Inflammatory macrophage treated with lipopolysaccharide for 4 hours (primary cell): ENCODE measurements at regions not wholly inside any gene's neighbourhood (a gene's known extent, or its start where the extent isn't known, plus 50 kb on each side); places are given as distances from the start of the nearest gene placed in this dataset.

ENCODE experiments used
- DNase-seq: peaks from one replicate; pipeline ENCODE4 v3.0.0-alpha.2; 2020

DNA sequence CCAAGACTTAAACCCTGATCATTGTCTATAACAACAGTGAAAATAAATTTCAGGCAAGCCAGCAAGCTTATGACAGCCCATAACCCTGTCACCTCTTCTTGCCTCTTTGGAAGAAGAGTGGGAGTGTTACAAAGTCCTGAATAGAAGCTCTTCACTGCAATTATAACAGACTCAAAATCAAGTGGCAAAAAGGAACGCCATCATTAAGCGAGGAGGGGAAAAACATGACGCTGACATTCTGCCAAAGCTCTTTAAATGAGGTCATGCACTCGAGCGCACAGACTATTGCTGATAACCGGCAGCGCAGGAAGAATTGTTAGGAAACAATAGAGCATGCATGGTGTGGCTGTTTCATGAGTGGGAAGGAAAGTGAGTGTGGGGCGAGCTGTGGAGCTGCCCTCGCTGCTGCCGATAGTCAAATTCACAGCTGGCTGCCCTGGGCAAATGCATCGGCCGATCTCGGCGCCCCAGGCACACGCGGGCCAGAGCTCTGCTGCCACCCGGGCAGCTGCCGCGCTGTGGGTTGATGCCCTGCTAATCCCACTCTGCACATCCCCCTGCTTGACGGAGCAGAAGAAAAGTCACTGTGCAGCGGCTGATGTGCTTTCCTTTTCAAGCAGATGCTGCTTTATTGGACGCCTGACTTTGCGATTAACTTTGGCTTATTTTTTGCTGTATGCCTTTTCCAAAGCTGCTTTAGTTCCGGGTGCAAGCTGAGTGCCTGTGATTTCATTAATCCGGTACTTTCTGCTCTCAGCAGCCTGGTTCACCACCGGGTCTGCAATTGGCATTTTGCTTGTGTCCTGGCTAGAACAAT lies 102.4 kb upstream of the ST6GALNAC5 start:
- no peak for DNase-seq

GRCh38 chr1:76766381-76766780 lies 100.9 kb upstream of the ST6GALNAC5 start:
- DNase-seq, result no peak

DNA sequence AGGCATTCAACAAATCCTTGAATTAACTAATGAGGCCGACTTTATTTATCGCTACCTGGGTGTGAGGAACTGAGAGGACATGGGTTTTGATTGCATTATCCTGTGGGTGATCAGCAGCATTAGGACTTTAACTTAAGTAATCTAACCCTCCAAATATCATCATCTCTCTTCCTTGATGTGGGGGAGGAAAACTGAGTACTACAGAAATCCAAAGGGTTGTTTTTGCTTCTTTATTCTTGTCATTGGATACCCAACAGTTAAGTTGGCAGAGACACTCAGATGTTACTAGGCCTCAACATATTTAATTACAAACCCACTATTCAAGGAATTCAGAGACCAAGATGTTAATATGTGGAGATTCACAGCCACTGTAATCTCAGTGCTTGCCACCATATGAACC lies 97.4 kb upstream of the ST6GALNAC5 start:
- DNase-seq, result no peak

DNA sequence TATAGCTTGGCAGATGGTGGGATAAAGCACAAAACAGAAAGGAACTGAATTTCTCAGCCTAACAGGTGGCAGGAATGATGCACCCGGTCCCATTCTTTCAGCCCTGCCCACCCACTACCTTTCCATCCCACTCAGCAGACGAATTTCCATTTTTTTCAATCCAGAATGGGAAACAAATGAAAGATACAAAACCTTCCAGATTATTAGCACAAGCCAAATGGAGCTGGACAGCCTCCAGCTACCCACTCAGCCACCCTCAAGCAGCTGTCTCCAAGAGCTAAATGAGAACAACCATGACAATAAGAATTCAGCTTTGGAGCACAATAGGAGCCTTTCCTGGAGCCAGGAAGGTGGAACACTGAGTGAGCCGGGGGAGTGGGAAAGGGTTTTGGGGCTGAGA lies 96.3 kb upstream of the ST6GALNAC5 start:
- no peak for DNase-seq

GRCh38 chr1:76781447-76781846 lies 85.8 kb upstream of the ST6GALNAC5 start:
- no peak for DNase-seq

- no peak for DNase-seq
Observed at GRCh38 chr1:76782809-76783208, 84.5 kb upstream of the ST6GALNAC5 start.

DNA sequence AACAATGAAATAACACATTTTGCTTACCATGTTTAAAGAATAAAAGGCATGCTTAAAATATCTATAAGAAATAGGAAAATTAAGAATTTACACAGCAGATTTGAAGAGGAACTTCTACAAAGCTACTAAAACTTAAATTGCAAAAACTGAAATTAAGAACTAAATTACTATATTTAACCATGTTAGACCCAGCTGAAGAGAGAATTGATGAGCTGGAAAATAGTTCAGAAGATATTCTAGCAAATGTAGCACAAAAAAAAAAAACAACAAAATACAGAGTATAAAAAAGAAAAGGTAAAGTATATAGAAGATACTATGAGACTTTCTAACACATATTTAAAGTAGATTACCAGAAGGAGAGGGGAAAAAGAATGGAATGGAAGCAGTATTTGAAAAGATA lies 82.8 kb upstream of the ST6GALNAC5 start:
- no peak for DNase-seq

DNA sequence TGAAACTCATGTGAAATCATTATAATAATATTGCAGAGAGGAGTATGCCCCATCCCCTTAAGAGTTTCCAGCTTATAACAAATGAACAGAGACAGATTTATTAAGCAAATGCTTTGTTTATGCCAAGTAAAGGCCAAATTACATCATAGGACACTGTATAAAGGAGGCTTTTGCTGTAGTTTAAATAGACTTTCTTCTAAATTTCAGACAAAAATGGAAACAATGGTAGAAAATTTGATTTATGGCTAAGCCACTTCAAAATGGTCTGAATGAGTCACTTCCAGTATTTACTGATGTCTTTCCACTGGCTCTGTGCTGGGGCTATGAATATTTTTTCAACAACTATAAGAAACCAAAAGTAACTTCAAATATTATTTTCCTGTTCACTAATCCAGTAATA lies 81.1 kb upstream of the ST6GALNAC5 start:
- DNase-seq, result no peak

DNA sequence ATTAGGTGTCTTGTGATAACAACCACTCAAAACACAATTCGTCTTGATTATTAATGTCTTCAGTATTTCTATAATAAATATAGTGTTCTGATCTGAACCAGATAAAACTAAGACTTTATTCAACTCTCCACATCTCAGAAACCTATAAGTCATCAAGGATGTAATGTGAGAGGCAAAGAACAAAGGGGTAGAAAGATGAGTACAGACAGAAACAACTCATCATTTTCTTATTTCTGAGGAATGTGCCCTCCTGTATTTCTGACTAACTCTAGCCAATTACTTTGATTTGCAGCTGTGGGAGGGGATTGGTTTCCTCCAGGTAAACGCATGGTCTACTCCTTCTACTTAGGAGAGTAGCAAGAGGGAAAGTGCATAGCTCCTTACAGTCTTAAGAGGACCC lies 73.7 kb upstream of the ST6GALNAC5 start:
- DNase-seq, result no peak

DNA sequence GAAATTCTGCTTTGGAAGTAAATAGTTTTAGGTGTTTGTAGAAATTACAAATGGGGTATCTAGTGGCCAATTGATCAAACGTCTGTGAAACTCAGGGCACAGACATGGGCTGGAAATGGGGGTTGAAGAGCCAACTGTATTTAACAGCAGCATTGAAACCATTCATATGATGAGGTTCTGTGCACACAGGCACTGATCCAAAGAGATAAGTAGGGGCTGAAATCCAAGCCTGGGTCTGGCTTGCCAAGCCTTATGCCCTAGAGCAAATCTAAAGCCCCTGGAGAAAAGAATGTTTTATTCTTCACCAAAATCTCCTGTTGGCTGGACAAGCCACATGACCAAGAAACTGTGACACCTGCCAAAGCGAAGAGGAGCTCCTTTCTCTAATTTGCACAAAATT lies 67.6 kb upstream of the ST6GALNAC5 start:
- DNase-seq, result no peak

DNA sequence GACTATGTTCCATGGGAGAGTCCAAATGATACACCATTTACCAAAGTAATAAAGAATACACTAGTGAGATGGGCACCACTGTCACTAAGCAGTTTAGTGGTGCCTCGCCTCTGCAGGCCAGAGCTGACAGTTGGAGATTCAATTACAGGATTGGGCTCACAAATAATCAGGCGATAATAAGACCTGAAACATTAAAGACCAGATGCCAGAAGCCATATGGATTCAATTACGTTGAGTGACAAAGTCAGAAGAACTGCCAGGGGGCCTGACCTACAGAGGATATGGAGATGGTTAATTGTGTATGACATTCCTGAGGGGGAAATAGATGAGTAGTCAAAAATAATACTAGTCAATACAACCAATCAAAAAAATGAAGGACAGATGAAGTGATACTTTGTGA lies 65.2 kb upstream of the ST6GALNAC5 start:
- no peak for DNase-seq

- no peak for DNase-seq
Observed at GRCh38 chr1:76807543-76808260, 59.6 kb upstream of the ST6GALNAC5 start.
